B cell (primary cell): ENCODE measurements at regions not wholly inside any gene's neighbourhood (a gene's known extent, or its start where the extent isn't known, plus 50 kb on each side); places are given as distances from the start of the nearest gene placed in this dataset.

Source experiments
- ATAC-seq: fragments of 200-7000 bp; cut with Tn5 transposase; one replicate; pipeline ENCODE4 v1.10.0; 2021; ENCODE audit warnings: low read depth, mild to moderate bottlenecking, moderate number of reproducible peaks, moderate library complexity
- CTCF ChIA-PET: fragments of 350-600 bp; sonication (Branson Sonifier 250); formaldehyde crosslinking; loops from one replicate; lab custom pipeline; 2021; ENCODE audit warnings: antibody characterized with exemption, inconsistent platforms; lab: Charles Lee
- POLR2A ChIA-PET: fragments of 350-600 bp; sonication (Branson Sonifier 250); formaldehyde crosslinking; loops from one replicate; lab custom pipeline; 2021; ENCODE audit warnings: antibody characterized with exemption; lab: Charles Lee
- DNase-seq: peaks from one replicate; pipeline ENCODE4 v3.0.0; 2013
- H2AFZ ChIP-seq: 2 replicates; pipeline ENCODE4 v1.6.1; 2012; ENCODE audit warnings: mild to moderate bottlenecking, low read depth, low read length; ENCODE audit not compliant: insufficient read depth, poor library complexity, severe bottlenecking
- H3K27ac ChIP-seq, 2 donors: 1 replicate in 1 of 2; 2 replicates in 1 of 2; pipeline ENCODE4 v1.5.1; 2012 to 2013; ENCODE audit warnings: low read length in 2 of 2, mild to moderate bottlenecking in 2 of 2, moderate library complexity in 1 of 2
- H3K27me3 ChIP-seq, 4 experiments: fragments of 200-600 bp in 1 of 4; sonication (generic) in 1 of 4; replicated peaks in 1 of 4; 1 replicate in 2 of 4; 2 replicates in 2 of 4; pipeline versions ENCODE4 v1.6.1 to v1.7.0; 2013 to 2016; ENCODE audit warnings: low read length in 3 of 4, mild to moderate bottlenecking in 2 of 4, mixed read lengths in 1 of 4, moderate library complexity in 1 of 4; ENCODE audit not compliant: insufficient read depth in 4 of 4, control insufficient read depth in 3 of 4; ENCODE audit errors: control extremely low read depth in 1 of 4
- H3K36me3 ChIP-seq, 2 experiments: replicated peaks in 1 of 2; 1 replicate in 1 of 2; 2 replicates in 1 of 2; pipeline versions ENCODE4 v1.6.1 to v1.7.1; 2013; ENCODE audit warnings: low read length in 1 of 2; ENCODE audit not compliant: insufficient read depth in 2 of 2, control insufficient read depth in 1 of 2; ENCODE audit errors: control extremely low read depth in 1 of 2, extremely low read depth in 1 of 2
- H3K4me1 ChIP-seq, 2 donors: fragments of 200-600 bp in 1 of 2; sonication (generic) in 1 of 2; 1 replicate in 1 of 2; 2 replicates in 1 of 2; pipeline versions ENCODE4 v1.5.1 to v1.6.1; 2013 to 2017; ENCODE audit warnings: low read length in 2 of 2; ENCODE audit not compliant: control insufficient read depth in 2 of 2, insufficient read depth in 2 of 2
- H3K4me2 ChIP-seq: replicated peaks from 2 replicates; pipeline ENCODE3; 2012; ENCODE audit warnings: mild to moderate bottlenecking, low read depth, low read length; ENCODE audit not compliant: poor library complexity, severe bottlenecking
- H3K4me3 ChIP-seq, 5 experiments: fragments of 200-600 bp in 1 of 5; sonication (generic) in 1 of 5; 1 replicate in 3 of 5; 2 replicates in 2 of 5; pipeline versions ENCODE4 v1.5.1 to v1.7.0; 2011 to 2016; ENCODE audit warnings: low read length in 4 of 5, mild to moderate bottlenecking in 4 of 5, low read depth in 2 of 5, control low read depth in 1 of 5, moderate library complexity in 1 of 5; ENCODE audit not compliant: insufficient read depth in 1 of 5; ENCODE audit errors: control extremely low read depth in 1 of 5, extremely low read depth in 1 of 5
- H3K79me2 ChIP-seq: fragments of 200-600 bp; sonication (generic); one replicate; pipeline ENCODE4 v1.6.0; 2016; ENCODE audit warnings: low read length; ENCODE audit not compliant: control insufficient read depth, insufficient read depth
- H3K9ac ChIP-seq: fragments of 200-600 bp; sonication (generic); 2 replicates; pipeline ENCODE4 v1.6.1; 2017; ENCODE audit warnings: mild to moderate bottlenecking, low read length, moderate library complexity
- H3K9me3 ChIP-seq, 3 donors: one replicate each; pipeline versions ENCODE4 v1.6.1 to v1.7.1; 2013; ENCODE audit warnings: low read length in 2 of 3; ENCODE audit not compliant: control insufficient read depth in 2 of 3, insufficient read depth in 1 of 3; ENCODE audit errors: control extremely low read depth in 1 of 3
- H4K20me1 ChIP-seq: 2 replicates; pipeline ENCODE4 v1.6.0; 2012; ENCODE audit warnings: mild to moderate bottlenecking, low read length; ENCODE audit not compliant: insufficient read depth, control insufficient read depth, poor library complexity, severe bottlenecking
- H3K27ac Mint-ChIP-seq: one replicate; pipeline ENCODE4 v1.8.0; 2021; ENCODE audit warnings: mixed read lengths
- H3K27me3 Mint-ChIP-seq: one replicate; pipeline ENCODE4 v1.8.0; 2021; ENCODE audit warnings: mixed read lengths
- H3K4me1 Mint-ChIP-seq: one replicate; pipeline ENCODE4 v1.8.0; 2021; ENCODE audit warnings: mixed read lengths
- H3K4me3 Mint-ChIP-seq: one replicate; pipeline ENCODE4 v1.8.0; 2021; ENCODE audit warnings: mixed read lengths
- H3K9me3 Mint-ChIP-seq: one replicate; pipeline ENCODE4 v1.8.0; 2022; ENCODE audit warnings: mixed read lengths; ENCODE audit not compliant: insufficient read depth
- EZH2 ChIP-seq: IDR thresholded peaks from 2 replicates; pipeline ENCODE4 v1.6.1; 2012; ENCODE audit warnings: borderline replicate concordance, low read depth, mild to moderate bottlenecking, moderate library complexity, low read length; ENCODE audit not compliant: insufficient read depth, poor library complexity, severe bottlenecking
- WGBS: methylation state at CpG from one replicate; pipeline ENCODE4 v1.1.5; 2013; ENCODE audit warnings: missing lambda C conversion rate; ENCODE audit not compliant: insufficient coverage; 5-methylcytosine and 5-hydroxymethylcytosine counted together
- intact Hi-C: fragments of 100-400 bp; cut with micrococcal nuclease; formaldehyde crosslinking; loops from one replicate; pipeline ENCODE4 v1.10.0; 2022
- TF ChIP-seq, protein P1 (sequence below): fragments of 200-600 bp; IDR thresholded peaks from one replicate; pipeline ENCODE4 v1.8.0; 2022; ENCODE audit warnings: antibody characterized with exemption, mild to moderate bottlenecking

DNA sequence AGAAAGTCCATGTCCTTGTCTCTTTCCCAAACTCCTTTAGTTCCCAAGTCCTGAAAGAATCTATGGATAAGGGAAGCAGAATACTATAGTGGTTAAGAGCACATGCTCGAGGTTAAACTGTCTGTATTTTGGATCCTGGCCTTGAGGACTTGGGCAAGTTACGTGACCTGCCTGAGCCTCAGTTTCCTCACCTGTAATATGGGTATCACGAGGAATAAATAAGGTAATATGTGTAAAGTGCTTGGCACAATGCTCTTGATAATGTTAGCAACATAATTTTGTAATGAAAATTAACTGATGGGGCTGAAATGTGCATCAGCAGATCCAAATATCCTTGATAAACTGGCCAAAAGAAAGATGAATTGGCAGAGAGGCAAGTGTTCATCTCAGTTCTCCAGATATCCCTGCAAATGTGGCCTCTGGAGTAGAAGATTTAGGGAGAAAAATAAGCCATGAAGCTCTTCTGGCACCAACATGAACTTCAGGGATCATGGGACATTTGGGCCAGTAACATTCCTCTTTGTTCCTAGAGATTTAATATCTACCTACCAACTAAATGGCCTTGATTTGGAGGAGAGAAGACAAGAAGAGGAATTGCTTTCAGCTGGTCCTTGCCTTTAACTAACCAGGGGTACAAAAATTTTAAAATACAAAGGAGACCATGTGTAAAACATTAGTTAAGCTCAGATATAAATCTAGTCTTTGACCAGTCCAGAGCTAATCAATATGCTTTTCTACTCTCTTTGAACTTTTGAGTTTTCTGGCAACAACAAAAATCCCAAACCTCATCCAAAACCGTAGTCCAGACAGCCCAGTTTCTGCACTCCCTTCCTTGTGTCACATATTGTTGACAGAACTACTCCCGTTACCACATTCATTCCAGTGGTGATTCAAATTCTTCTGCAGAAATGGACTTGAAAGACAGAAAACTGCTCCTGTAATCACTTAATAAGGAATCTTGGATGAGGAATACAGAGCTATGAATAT lies 52.7 kb upstream of the EML4 start:
- no peak overlapping the region for H2AFZ ChIP-seq
- intact Hi-C loops = loop anchor here (5.0 kb wide), 1 partner anchor 81 kb away; no protein-coding TSS in a partner anchor
- H3K4me3 ChIP-seq = no peak overlapping the region
- no peaks in the 10 kb centered on the region for H3K27me3 Mint-ChIP-seq
- peaks cover 14% of the 10 kb centered on the region for H3K79me2 ChIP-seq
- TF ChIP-seq, protein P1, sequence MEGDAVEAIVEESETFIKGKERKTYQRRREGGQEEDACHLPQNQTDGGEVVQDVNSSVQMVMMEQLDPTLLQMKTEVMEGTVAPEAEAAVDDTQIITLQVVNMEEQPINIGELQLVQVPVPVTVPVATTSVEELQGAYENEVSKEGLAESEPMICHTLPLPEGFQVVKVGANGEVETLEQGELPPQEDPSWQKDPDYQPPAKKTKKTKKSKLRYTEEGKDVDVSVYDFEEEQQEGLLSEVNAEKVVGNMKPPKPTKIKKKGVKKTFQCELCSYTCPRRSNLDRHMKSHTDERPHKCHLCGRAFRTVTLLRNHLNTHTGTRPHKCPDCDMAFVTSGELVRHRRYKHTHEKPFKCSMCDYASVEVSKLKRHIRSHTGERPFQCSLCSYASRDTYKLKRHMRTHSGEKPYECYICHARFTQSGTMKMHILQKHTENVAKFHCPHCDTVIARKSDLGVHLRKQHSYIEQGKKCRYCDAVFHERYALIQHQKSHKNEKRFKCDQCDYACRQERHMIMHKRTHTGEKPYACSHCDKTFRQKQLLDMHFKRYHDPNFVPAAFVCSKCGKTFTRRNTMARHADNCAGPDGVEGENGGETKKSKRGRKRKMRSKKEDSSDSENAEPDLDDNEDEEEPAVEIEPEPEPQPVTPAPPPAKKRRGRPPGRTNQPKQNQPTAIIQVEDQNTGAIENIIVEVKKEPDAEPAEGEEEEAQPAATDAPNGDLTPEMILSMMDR = no peak
- TF ChIP-seq EZH2 = no peak
- POLR2A ChIA-PET = interaction anchor here (2.1 to 5.1 kb wide), 2 partner anchors 11 to 12 kb away, joined by 8 to 28 read pairs; no protein-coding TSS in a partner anchor
- no peaks in the 10 kb centered on the region for H3K9me3 ChIP-seq
- H3K36me3 ChIP-seq = no peaks in the 10 kb centered on the region
- DNase-seq (no peak), ATAC-seq (no peak)
- 83% methylated on average over 3 of the region's 5 CpGs for WGBS
- H3K4me1 Mint-ChIP-seq = peaks cover 66% of the 10 kb centered on the region
- H3K4me1 ChIP-seq = peaks cover 47 to 54% of the 10 kb centered on the region in 2 donors
- no peaks in the 10 kb centered on the region for H4K20me1 ChIP-seq
- H3K9me3 Mint-ChIP-seq = no peaks in the 10 kb centered on the region
- CTCF ChIA-PET = interaction anchor here (0.8 to 4.8 kb wide), 6 partner anchors 11 to 80 kb away, joined by 3 to 37 read pairs (median 6); no protein-coding TSS in a partner anchor
- H3K27ac Mint-ChIP-seq = peak overlapping the region; percentile 10
- H3K27ac ChIP-seq = no peak overlapping the region
- no peak overlapping the region for H3K9ac ChIP-seq
- H3K4me2 ChIP-seq = no peak overlapping the region
- H3K27me3 ChIP-seq = no peaks in the 10 kb centered on the region
- no peak overlapping the region for H3K4me3 Mint-ChIP-seq
